ENCODE measurements at regions not wholly inside any gene's neighbourhood (a gene's known extent, or its start where the extent isn't known, plus 50 kb on each side); places are given as distances from the start of the nearest gene placed in this dataset.

DNA sequence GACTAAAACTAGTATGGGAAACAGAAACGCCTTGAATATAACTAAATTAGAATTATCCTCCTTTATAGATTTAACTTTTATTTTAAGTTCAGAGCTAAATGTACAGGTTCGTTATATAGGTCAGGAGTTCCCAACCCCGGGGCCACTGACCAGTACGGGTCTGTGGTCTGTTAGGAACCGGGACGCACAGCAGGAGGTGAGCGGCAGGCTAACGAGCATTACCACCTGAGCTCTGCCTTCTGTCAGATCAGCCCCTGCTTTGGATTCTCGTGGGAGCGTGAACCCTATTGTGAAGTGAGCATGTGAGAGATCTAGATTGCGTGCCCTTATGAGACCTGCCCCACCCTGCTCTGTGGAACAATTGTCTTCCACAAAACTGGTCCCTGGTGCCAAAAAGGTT, 51.0 kb downstream of the FAT4 start:
- no peak for DNase-seq

DNA sequence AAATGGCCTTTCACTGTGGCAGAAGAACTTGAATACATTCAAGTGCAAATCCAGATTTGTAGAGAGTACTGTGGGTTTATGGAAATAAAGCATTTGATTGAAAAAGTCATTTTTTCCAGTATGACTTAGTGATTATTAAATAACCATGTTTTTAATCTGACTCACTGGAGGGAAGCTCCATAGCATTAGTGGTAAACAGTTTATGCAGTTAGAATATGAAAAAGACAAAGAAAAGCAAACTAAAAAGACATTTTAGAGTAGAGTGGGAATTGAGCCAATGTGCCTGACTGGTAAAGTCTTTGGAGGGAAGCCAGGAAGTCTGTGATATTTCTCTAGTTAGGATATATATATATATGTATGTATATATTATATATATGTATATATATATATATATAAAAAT, 53.4 kb downstream of the FAT4 start:
- DNase-seq: no peak

DNA sequence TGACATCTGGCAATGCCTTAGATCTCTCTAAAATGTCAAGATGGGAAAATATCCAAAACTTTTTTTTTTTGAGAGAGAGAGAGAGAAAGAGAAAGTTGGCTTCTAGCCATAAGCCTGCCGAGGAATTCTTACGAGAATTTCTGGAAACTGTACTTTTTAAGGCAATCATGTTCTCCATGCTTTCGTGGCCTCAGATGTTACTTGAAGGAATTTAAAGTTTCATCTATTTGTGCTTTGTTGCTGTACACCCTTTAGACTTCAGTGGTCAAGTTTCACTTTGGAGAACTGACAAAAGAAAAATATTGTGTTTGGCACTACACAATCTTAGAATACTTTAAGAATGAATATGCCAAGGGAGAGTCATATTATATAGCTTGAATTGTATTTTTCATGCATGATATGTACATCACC, 53.9 kb downstream of the FAT4 start:
- no peak for DNase-seq

DNA sequence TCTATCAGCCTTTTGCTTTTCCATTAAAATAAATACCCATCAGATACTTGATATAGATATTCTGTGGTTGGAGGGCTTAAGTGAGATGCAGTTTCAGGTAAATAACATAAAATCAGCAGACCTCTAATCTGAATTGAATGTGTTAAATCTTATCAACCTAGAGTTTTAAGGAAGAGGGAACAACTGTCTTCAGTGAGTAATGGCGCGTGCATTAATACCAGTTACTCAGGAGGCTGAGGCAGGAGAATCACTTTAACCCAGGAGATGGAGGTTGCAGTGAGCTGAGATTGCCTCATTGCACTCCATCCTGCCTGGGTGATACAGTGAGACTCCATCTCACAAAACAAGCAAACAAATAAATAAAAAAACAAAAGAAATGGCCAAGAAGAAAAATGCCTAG, 54.3 kb downstream of the FAT4 start:
- DNase-seq: no peak

DNA sequence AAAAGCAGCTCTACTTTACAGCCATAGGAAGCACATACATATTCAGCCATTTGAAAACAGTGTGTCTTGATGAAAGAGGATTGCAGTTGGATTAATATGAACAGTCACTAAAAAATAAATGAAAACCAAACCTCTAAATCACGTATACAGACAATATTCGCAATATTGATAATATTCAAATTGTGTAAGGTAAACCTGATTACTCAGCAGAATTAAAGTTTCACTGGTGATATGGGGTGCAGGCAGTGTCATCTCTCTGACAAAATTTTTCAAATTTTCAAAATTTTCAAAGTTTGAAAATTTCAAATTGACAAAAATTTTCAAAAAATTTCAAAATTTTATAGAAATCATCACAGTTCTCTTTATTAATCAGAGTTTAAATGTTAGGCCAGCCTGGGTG, 55.7 kb downstream of the FAT4 start:
- no peak for DNase-seq

DNA sequence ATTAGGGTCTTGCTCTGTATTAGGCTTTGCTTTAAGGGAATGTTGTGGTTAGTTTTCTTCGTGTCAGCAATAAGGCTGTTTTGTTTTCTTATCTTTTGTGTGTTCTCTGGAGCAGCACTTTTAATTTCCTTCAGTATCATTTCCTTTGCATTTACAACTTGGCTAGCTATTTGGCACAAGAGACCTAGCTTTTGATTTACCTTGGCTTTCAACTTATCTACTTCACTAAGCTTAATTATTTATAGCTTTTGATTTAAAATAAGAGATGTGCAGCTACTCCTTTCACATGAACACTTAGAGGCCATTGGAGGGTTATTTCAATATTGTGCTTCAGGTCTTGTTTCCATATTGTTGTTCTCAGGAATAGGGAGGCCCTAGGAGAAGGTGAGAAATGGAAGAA, 68.2 kb downstream of the FAT4 start:
- no peak for DNase-seq

DNA sequence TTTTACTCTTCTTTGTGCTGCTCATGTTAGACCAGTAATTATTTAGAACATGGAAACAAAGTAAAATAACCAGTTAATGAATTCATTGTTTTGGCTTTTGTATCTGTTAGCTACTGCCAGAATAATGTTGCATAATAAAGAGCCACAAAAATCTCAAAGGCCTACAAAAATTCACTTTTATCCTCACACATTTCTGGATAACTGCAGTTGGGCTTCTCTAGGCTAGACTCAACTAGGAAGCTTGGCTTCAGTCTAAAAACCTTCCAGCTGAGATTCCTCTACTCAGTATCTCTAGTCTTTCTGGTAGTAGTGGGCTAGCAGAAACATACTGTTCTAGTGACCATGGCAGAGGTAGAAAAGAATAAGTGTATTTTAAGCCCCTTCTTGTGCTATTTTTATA, 73.0 kb downstream of the FAT4 start:
- no peak for DNase-seq

DNA sequence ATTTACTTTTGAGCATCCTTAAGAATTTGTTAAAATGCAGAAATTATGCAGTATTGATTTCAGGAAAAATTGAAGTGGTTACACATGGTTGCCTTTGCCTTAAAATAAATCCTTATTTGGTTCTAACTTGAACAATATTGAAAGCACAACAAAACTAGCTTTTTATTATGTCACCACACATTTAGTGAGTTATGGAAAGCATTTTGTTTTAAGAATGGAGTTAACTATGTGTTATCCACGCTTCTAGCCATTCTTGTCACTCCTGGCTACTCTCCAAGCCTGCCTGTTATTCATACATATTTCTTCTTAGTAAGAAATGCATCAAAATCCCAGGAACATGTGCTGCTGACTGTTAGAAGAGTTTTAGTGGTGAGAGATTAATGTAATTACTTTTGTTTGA, 73.9 kb downstream of the FAT4 start:
- DNase-seq: no peak

DNA sequence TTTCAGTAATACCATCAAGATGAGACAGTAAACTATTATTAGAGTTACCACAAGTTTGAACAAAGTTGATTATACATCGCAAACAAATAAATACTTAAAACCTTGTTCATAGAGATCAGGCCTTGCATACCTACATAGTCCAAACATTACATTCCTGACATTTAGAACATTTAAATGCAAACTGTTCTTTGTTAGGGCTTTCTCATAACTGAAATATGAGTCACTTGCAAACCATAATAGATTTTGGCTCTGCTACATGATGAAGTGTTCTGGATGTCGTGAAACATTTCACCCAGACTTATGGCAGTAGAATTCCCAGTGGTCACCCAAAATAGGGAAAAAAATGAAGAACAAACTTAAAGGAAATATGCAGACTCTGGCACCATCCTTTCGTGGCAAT, 75.0 kb downstream of the FAT4 start:
- DNase-seq: no peak

DNA sequence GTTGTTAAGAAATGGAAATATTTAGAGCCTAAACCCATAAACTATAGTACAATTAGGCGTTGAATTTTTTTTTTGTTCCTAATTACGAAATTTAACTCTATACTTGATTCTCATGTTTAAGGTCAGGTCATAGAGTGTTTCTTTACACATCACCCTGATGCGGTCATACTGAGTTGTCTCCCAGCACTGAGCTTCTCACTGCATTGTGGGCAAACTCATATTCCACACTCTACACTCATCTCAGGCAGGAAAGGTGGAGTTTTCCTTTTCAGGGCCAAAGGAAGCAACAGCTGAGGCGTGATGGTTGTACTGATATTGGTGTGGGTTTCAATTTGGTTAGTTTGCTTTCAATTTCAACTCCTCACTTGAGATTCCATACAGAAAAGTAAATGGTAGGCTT, 75.4 kb downstream of the FAT4 start:
- no peak for DNase-seq

DNA sequence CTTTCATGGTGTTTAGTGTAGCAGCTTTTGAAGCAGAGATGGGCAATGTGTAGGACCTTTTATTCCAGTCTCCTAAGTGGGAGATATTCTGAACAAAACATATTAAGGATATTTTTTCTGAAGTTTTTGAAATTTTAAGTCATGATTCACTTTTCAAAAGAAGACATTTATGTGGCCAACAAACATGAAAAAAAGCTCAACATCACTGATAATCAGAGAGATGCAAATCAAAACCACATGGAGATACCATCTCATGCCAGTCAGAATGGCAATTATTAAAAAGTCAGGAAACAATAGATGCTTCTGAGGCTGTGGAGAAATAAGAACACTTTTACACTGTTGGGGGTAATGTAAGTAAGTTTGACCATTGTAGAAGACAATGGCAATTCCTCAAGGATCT, 76.0 kb downstream of the FAT4 start:
- DNase-seq: no peak

DNA sequence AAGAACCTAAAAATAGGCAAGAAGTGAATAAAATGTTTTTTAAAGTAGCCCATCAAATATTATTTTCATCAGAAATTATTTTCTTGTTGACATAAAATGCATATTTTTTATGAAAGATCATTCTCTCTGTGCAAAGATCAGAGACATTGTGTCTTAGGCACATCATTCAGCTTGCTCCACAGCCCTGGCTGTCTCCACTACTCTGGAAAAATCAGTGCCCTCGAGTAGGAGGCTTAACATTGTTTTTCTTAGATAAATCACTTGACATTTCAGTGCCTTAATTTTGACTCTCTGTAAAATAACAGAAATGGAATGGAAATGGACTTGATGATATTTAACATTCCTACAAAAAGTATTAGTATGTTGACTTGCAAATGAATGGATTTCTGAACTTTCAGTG, 77.9 kb downstream of the FAT4 start:
- no peak for DNase-seq

DNA sequence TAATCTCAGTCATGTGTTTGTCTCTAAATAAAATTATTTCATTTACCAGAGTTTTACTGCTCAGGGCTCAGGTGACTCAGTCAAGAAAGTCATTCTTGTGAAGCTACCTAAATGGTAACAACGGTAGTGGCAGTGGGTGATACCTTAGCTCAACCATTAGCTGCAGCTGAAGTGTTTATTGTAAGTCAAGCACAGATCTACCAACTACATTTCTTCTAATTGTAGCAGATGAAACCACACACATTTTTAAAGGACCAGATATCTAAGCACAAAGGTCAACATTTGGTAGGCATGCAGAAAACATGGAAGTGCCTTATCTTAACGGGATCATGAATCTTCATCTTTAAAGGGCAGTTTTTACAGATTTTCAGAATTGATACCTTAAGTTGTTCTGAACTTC, 79.1 kb downstream of the FAT4 start:
- DNase-seq: no peak

DNA sequence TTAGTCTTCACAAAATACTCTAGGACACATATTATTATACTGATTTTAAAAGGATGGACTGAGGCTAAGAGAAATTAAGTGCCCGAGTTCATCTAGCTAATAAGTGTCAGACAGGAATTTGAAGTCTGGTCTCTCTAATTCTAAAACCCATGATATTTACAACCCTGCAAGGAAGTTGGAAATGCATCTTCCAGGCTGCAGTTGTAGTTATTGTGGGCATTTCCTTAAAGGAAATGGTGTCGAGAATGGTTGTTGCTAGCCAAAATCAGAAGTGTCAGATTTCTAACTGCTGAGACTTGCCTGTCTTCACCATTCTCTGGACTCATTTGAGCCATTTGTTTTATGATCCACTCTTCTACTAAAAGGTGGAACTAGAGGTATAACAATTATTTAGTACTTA, 82.5 kb downstream of the FAT4 start:
- no peak for DNase-seq

DNA sequence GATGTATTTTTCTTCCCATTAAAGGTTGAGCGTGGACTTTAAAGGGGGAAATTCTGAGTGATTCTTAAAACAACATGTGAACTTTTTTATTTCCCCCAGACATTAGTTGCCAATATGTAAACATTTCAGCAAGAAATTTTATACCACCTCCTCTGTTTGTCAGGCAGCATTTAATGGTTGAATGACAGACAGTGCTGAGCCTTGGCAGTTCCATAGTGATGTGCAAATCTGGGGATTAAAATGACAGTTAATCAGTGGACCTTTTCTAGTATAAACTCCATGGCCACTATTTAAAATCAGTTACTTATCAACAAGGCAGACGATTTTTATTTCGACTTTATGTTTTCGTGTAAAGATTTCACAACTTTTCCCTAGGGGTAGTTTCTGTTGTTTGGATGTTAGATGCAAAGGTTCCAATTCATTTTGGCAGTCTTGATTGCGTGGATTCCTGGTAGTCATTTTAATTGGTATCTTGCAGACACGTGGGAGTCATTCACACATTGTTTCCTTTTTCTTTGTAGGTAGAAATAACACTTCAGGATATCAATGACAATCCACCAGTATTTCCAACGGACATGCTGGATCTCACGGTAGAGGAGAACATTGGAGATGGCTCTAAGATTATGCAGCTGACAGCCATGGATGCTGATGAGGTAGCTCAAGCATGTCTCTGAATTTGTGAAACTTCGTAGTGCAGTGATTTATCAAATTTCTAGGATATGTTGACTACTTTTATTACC, 83.7 kb downstream of the FAT4 start:
- DNase-seq: no peak

DNA sequence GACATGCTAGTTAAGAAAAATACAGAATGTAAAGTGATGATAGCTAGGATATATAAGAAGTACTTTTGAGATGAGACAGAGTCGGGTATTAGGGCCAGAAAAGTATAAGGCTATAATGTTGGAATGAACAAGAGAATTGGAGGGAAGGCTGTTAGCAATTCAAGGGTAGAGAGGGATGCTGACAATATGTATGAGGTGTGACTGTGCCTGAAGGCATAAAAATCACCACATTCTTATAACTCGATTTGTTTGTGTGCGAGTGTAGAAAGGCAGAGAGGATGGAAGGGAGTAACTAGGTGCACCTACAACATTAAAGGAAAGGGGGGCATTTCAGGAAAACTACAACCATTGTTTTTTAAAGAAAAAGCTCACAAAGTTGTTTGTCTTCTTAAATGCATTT, 86.0 kb downstream of the FAT4 start:
- DNase-seq: no peak

DNA sequence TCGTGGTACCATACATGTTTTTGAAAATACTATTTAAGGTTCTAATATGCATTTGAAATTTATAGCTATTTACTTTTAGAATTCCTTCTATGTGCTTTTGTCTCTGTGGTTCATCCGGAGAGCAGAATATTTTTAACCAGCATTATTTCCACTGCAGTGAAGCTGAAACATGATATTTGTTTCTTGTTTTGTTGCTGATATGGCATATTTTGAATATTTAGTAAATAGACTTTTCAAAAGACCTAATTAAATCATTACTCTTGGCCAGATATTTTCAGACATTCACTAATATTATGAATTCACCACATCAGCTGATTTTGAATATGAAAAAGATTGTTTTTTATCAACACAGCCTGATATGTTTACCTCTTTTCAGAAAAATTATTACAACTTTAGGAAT, 87.0 kb downstream of the FAT4 start:
- DNase-seq: no peak

DNA sequence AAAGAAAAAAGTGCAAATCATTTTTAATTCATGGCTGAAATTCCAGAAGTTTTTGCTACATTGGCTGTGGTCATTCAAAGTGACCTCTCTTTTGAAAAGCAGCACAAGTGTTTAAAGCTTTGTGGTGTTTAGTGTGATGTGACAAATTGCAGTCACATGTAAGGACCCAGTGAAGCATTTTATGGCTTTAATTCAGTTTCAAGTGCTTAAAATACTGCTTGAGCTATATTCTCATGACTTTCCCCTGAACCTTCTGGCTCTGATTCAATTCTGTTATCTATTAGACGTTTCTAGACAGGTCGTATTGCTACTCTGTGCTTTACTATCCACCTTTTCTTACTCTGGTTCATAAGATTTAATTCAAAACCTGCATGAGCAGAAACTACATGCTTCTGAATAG, 105.8 kb downstream of the FAT4 start:
- DNase-seq: no peak

DNA sequence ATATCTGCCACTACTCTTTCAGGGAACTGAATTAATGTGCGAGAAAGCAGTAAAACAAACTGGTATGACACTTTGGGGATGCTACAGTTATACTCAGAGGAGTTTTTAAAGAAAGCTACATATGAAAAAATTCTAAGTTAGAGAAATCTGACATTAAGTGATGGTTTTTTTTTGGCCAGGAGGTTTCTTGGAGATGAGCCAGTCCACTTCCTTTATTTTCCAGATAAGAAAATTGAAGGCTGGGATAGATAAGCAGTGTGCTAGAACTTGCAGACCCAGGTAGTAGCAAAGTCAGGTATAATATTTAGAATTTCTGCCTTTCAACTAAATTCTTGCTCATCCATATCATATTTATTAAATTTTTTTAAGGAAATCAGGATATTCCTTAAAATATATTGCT, 106.8 kb downstream of the FAT4 start:
- DNase-seq: no peak

DNA sequence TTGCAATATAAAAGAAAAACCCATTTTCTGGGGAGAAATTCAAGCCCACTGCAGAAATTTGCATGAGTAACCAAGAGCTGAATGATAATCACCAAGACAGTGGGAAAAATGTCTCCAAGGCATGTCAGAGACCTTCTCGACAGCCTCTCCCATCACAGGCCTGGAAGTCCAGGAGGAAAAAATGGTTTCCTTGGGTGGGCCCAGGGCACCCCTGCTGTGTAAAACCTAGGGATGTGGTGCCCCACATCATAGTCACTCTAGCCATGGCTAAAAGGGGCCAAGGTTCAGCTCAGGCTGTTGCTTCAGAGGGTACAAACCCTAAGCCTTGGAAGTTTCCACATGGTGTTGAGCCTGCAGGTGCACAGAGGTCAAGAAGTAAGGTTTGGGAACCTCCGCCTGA, 108.4 kb downstream of the FAT4 start:
- no peak for DNase-seq

DNA sequence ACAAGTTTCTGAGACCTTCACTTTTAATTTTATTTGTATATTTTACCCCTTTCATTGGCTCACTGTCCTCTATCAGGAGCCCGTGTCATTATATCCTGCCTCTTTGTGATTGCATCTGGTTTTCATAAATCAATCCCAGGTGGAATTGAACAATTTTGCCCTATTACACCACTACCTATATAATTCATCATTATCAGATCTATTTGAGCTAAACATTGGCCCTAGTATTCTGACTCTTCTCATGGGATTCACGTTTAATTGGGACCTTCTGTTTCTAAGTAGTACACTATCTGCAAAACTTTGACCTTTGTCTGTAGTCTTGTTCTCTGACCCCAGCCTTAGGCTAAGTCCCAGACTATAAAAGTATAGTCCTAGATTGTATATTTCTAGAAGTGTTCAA, 114.1 kb downstream of the FAT4 start:
- DNase-seq: no peak

DNA sequence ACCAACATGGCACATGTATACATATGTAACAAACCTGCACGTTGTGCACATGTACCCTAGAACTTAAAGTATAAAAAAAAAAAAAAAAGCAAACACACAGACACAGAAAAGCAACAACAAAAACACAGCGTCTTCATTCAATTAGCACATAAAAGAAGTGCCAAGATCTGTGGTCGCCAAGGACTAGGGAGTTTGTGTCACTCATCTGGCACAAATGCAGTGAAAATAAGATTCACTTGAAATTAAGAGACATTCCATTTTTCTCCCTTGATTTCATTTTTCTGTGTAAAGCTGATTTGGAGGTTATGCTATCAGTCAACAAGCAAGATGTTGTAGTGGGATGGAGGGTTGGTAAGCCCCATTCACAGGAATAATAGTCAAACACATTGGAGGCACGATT, 115.3 kb downstream of the FAT4 start:
- no peak for DNase-seq

DNA sequence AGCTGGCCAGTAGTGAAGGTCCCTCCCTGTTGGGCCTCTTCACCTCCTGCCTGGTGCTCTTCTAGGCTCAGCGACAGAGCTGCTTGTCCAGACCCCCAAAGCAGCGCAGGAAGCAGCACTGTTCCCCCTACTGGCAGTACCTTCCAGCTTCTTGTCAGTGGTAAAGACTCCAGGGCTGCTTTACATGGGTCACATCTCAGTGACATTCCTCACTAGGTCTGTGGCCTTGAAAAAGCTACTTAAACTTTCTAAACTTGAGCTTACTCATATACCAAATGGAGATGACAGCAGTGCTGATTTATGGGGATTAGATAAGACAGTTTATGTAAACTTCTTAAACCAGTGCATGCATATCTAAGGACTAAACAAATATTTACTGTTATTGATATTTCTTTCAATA, 117.3 kb downstream of the FAT4 start:
- DNase-seq: no peak

DNA sequence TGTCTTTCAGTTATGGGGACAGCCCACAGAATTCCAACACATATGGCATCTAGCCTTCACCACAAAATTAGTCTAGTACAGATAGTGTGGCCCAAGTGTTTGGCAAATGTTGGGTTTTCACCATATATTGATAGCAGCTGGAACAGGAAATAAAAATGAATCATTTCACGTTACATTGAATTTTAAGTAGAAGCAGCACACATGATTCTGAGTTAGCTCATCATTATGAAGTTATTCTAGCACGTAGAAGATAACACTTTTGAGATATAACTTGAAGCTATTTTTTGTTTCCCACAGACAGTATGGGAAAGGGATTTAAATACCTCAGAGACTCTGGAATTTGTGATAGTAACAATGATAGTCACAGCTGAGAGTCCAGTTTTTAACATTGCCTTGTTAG, 118.7 kb downstream of the FAT4 start:
- DNase-seq: no peak

DNA sequence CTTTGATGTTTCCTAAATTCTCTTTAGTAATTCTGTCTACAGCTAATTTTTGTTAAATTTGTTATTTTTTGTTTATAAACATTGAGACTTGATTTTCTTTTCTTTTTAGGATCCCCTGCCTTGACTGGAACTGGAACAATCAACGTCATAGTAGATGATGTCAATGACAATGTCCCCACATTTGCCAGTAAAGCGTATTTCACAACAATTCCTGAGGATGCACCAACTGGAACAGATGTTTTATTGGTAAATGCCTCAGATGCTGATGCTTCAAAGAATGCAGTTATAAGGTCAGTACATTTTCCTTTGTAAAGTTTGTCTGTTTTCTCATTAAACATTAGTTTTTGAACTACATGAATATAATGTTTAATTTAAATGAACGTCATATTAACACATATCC, 119.4 kb downstream of the FAT4 start:
- DNase-seq: no peak

DNA sequence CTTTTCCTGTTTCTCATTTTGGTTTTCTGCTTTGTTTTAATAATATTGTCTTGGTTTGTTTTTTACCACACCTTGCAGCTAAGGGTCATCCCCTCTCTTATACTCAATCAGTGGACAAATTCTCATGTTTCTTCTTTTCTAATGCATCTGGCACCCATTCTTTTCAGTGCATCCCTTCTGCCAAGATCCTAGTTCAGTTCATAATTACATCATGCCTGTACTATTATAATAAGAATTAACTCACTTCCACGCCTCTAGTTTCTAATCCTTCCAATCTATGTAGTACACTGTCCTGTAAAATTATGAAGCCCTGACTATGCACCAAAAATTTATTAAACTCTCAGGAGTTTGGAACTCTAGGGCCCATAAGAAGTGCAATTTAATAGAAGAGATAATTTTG, 126.1 kb downstream of the FAT4 start:
- DNase-seq: no peak
